Activated CD4-positive, alpha-beta T cell treated with anti-CD3 and anti-CD28 coated beads, Interleukin-2, amount 50 U/mL, for 16 hours (primary cell): ENCODE measurements at regions not wholly inside any gene's neighbourhood (a gene's known extent, or its start where the extent isn't known, plus 50 kb on each side); places are given as distances from the start of the nearest gene placed in this dataset.

Experiments
- DNase-seq: peaks from one replicate; pipeline ENCODE4 v3.0.0-alpha.2; 2020

GRCh38 chr5:164545507-164545906 is 1040.1 kb downstream of the MAT2B start:
- no peak for DNase-seq

DNA sequence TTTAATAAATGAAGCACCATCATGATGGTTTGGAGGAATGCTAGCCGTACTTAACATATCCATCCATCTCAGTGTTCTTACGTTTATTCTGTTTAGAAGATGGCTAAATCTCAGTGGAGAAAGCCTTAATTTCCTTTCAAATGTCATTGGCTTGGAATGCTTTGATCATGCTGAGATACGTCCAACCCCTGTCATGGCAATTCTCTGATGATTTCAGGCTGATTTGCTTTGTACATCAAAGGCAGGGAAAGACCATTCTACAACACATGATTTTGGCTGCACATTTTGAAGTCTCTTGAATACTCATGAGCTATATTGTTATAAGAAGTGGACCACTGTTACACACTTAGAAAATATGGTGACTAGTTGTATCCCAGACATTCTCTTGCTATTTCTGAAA is 1048.4 kb downstream of the MAT2B start:
- no peak for DNase-seq

GRCh38 chr5:164555809-164556208 is 1050.4 kb downstream of the MAT2B start:
- no peak for DNase-seq

DNA sequence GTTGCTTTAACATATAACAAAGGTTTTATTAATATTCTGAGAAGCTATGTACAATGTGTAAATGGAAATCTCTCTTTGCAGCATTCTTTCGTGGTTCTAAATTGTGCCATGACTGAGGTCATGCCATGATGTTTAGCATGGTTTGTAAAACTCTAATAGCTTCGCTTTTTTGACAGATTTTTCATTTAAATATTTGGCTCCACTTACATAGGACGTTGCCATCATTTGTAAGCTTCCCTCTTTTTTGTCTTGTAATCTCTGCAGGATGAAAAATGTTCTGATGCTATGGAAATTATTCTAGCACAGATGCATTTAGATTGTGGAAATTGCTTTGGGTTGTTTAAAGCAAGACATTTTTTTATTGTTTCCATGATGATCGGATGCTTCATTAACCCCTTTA is 1054.8 kb downstream of the MAT2B start:
- no peak for DNase-seq

DNA sequence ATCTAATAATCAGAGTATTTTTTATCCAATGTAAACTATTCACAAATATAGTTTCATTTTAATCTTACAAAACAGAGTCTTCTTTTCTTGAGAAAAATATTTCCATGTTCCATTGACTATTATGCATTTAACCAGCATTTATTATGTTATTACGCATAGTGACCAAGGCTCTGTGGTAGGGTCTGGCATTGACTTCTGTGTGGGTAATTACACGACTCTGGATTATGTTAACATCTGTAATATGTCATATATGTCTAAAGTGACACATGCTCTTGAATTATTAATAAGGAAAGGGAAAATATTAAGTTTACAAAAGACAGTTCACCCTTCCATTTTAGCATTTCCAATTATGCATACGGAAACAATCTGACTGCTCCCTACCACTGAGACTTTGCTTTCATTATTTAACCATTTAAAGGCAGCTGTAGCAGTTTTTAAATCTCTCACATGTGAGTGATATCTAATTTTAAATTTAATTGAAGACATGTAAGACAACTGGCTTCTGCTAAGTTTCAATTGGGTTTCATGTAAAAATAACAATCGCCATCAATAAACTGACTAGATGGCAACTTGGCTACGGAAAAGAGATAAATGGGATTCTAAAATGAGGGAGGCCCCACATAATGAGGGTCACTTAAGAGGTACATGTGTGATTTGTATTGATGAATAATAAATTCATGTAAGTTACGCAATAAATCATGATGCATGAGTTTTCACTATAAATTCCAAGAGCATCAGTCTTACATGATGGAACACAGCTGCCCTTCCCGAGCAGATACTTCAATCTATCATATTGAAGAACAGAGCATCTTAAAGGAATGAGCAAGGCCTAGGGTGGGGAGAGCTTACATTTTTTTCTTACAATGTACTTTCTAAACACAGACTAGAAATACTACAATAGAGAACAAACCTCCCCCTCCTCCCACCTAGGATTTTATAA is 1056.8 kb downstream of the MAT2B start:
- DNase-seq, result no peak

DNA sequence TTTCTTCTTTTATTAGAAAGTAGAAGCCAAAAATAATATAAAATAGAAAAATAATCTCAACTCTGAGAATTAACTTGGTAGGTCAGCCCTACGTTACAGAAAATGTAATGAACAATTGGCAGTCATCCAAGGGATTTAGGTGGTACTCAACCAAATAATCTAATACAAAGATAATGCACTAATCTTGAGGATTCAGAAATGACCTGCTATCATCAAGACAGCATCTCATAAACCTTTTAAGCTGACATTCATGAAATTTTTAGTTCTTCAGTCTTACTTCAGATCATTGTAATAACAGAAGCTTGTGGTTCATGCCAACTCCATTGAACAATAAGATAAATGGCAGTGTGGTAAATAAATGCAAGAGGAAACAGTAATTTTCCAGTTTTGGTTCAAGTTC is 1058.0 kb downstream of the MAT2B start:
- DNase-seq, result no peak

DNA sequence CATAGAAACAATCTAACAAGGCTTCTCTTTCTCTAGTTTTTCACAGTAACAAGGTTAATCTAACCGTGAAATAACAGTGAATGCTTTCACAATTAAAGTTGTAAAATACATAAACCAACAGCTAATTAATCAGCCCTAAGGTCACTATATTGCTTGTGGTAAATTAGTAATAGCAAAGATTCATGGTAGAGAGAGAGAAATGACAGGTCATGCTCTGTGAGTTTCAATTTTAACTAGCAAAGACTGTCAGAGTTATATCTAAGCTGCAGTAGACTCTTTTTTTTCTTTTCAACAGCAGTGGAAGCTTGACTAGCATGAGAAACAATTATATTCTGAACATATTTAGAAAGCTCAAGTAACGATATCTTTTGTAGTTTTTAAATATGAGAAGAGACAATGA is 1068.0 kb downstream of the MAT2B start:
- no peak for DNase-seq

DNA sequence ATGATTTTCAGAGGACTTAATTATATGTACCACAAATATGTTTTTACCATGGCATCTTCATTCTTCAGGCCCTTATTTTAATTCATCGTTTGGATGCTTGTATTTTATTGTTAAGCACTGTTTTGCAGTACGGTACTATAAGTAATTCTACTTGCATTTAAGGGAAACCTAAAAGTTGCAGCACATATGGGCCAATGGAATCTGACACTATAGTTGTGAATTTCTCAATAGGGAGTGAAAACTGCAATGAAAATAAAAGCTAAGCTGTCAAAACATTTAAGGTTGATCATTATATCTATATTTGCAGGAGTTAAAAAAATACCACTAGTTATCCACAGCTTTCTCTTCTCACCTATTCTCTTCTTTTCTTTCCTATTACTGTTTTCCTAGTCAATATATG is 1071.8 kb downstream of the MAT2B start:
- DNase-seq, result no peak

DNA sequence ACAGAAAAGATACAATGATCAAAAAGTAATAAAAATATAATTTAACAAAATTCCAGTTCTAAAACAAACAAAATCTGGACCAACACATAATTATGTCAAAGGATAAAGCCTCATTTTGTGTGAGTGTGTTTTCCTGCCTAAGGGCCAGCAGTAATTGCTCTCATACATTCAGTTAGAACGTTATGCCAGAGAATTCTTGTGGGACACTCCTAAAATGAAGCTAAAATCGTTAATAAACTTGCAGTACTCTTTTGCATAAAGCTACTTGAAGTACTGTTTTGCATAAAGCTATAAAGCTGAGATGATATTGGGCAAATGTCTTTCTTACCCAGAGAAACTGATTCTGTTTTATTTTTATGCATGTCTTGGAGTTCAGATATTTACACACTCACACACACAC is 1072.3 kb downstream of the MAT2B start:
- DNase-seq, result no peak

DNA sequence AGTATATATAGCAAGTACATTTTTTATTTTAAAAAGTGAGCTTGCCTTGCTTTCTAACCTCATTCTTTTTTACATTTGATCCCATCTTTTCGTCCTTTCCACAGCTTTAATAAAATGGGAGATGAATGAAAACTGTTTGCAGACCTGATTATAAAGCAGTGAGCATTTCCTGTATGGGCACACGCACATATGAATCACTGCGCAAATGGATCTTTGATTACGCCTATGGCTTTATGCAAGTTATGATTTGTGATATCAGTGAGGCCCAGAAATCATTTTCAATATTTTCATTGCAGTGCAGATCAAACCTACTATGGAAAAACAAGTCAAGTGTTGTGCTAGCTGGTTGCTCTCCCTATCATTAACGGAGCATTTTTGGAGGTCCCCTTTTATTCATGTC is 1073.0 kb downstream of the MAT2B start:
- no peak for DNase-seq

DNA sequence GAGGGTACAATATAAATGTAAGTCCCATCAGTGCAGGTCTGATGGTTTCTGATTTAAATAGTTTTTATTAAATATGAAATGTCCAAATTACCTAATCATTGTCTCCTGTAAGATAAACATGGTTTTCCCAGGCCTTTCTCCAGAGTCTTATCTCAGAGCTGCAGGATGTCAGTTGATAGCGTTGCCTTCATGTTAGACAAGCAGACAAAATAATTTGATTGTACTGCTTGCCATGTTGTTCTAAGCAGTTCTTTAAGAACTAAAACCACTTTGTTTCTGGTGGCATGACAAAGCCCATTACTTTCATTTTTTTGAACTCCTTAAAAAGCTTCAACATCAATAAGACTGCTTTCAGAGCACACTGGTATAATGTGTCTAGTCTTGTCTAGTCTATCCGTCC is 1073.5 kb downstream of the MAT2B start:
- DNase-seq, result no peak

DNA sequence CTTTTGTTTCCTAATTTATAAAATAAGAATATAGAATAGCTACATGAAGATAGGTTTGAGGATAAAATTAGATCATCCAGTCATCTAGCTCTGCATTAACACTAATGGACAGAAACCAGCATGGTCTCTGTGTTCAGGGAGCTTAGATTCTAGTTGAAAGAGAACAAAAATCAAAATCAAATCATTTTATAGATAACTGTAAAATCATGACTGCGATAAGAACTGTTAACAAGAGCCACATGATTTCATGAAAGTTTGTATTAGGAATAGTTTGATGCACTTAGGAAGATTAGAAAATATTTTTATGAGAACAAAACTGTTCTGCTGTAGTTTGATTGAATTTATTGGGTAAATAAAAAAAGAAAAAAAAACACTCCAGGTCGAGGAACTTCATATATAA is 1074.7 kb downstream of the MAT2B start:
- DNase-seq, result no peak

GRCh38 chr5:164581889-164582288 is 1076.5 kb downstream of the MAT2B start:
- no peak for DNase-seq

DNA sequence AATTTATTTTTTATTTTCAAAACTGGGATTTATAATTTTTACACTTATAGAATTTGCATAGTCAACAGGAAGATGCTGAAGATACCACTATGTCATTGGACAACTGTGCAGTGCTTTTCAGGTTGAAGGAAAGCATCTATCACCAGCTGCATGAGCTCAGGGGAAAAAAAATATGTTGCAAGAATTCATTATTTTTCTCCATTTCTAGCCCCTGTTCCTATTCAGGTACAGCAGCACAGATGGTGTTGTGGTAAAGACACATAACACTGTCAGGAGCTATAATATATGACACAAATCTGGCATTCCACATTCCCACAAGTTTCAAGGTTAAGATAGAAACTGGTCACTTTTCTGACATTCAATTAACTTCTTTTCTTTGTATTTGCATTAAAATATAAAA is 1088.6 kb downstream of the MAT2B start:
- DNase-seq, result no peak

DNA sequence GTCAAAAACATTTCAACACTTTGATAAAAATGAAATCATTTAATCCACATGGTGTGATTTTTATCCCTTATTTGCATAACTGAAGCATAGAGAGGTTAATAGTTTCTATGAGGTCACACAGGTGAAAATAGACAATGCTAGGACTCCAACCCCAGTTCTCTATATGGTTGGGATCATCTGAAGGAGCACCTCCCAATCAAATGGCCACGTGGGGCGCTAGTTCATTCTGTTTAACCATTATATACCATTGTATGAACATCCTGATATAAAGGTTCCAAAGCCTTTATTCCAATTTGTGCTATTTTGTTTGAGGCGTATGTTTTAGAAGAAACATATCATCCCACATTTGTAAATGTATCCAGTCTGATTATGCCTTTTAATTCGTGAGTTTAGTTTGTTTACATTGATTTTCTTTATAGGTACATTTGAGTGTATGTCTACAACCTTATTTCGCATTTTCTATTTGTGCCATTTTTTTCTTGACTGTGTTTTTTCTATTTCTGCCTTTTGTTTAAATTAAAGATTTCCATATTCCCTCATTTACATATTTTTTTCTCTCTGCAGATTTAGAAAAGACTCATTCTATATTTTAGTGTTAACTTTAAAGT is 1092.0 kb downstream of the MAT2B start:
- DNase-seq, result peak; percentile 1

DNA sequence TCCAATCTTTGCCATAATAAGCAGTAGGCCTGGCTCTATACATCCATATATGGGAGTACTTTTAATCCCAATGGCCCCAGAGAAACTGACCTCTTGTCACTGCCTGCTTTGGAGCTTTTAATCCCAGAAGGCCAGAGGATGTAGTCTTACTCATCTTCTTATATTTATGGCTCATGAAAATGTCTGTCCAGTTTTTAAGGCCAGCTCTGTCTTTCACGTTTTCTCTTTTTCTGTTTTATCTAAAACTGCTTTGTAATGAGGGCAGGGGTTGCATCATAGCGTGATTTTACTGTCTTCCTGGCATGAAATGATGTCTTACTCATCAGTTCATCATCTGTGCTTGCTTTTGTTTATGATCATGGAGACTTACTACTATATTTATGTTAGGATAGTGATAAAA is 1094.9 kb downstream of the MAT2B start:
- DNase-seq, result no peak

DNA sequence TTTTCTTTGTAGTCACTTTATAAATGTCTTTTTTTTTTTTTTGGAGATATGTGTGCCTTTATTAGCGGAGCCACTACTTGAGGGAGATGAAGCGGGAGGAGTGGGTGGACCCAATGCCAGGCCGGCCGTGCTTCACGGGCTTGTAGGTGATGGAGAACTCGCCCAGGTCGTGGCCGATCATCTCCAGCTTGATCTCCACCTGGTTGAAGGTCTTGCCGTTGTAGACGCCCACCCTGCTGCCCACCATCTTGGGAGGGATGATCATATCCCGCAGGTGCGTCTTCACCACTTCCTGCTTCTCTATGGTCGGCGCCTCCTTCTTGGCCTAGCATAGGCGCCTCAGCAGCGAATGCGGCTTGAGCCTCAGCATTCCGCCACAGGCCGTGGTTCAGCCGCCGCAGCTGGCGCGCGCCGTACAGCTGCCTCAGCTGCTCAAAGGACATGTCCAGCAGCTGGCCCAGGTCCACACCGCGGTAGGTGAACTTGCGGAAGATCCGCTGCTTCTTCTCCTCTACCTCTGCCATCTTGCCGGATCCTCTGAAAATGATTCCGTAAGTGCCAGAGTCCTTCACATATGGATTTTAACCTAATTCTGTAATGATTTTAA is 1095.6 kb downstream of the MAT2B start:
- DNase-seq, result no peak

DNA sequence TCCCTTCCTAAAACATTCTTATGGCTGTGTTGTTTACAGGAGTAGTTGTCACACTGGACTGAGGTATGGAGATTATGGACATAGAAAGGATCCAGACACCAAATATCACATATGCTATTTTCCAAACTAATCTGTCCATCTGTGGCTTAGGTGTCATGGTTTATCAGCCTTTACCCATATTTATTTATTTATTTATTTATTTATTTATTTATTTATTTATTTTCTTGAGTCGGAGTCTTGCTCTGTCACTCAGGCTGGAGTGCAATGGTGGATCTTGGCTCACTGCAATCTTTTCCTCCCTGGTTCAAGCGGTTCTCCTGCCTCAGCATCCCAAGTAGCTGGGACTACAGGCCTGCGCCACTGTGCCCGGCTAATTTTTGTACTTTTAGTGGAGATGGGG is 1103.1 kb downstream of the MAT2B start:
- DNase-seq, result no peak

DNA sequence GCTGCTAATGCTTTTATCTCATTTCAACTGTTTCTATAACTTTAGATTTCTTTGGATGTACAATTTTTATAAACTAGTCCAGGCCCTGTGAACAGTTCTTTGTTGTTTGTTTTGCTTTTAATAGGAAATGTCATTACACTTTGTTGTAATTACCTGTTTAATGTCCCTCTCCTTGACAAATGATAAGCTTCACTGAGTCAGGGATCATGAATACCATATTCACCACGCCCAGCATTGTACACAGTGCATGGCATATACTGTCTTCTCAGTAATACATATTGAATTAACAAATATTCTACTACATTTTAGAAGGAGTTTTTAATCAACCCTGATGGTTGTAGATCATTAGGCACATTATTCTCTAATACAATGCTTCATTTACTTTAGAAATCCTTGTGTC is 1105.0 kb downstream of the MAT2B start:
- DNase-seq, result no peak

DNA sequence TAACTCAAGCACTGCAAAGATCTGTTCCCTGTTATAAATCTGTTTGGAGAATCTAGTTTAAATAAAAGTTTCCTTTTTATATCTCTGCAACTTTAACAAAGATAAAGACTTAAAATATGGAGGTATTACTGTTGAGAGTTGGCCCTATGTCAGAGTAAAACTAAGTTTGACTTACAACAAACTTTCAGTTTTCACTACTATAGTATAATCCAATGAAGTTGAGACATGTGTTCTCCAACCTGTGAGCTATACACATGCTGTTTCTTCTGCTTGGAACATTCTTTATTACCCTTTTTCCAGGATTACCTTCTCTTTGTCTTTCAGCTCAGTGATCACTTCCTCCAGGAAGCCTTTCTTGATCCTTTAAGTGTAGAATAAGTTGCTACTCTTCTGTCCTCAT is 1109.3 kb downstream of the MAT2B start:
- no peak for DNase-seq

DNA sequence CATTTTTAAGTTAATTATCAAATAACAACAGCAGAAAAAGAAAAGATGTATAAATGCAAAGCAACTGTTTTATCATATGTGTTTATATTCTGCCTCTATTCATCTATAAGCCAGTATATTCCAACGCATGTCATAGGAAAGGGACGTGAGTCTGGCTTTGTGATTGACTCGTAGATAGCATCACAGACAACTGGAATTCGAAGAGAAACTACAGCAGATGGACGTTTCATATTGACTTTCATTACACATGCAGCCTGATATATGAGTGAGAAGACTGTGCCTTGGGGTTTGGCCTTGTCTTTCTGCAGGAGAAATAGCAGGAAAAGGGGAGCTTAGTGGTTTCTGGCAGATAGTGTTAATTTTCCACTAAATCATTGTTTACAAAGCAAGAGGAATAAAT is 1111.9 kb downstream of the MAT2B start:
- DNase-seq, result no peak

DNA sequence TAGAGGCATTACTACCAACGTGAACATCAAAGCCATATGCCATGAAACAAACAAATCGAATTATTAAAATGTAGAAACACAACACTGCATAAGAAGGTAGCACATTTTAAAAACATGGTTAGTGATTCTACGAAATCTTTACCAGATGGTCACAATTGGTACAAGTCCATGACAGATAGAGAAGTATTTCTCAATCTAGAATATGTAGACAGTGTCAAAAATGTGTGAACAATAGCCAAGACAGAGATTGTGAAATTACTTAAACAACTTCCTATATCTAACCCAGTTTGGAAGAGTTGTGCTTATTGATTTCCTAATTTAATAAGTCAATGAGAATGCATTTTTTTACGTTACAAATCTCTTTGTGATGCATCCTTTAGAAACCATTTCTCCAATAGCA is 1121.6 kb downstream of the MAT2B start:
- no peak for DNase-seq

DNA sequence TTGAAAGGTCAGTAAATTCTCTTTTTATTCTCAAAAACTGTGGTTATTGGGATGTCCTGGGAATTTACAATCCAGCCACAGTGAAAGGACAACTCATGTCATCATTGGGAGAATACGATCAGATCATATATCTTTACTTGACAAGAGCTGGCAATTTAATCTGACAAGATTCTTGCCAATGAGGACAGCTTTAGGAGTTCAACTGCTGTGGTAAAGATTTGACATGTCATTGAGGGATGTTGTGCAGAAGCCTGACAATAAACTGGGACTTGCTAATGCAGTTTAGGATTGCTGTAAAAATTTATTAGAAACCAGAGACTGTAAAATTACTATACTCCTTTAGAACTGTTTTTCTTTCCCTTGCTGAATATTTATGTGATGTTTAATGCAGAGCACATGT is 1131.0 kb downstream of the MAT2B start:
- no peak for DNase-seq

GRCh38 chr5:164637931-164638521 is 1132.6 kb downstream of the MAT2B start:
- no peak for DNase-seq
